H9 (cell line): ENCODE measurements at regions not wholly inside any gene's neighbourhood (a gene's known extent, or its start where the extent isn't known, plus 50 kb on each side); places are given as distances from the start of the nearest gene placed in this dataset.

Experiments used
- DNase-seq: peaks from one replicate; pipeline ENCODE4 v3.0.0-alpha.2; 2017
- H2AFZ ChIP-seq: one replicate; pipeline ENCODE4 v1.6.1; 2013; ENCODE audit warnings: mild to moderate bottlenecking, low read length, control low read depth, moderate library complexity
- H2AK5ac ChIP-seq: 2 replicates; pipeline ENCODE4 v1.6.1; 2013; ENCODE audit warnings: low read length, control low read depth, mixed read lengths; ENCODE audit not compliant: insufficient read length
- H2BK120ac ChIP-seq: one replicate; pipeline ENCODE4 v1.6.1; 2013; ENCODE audit warnings: low read depth, mild to moderate bottlenecking, low read length, control low read depth, inconsistent platforms; ENCODE audit not compliant: poor library complexity, severe bottlenecking
- H2BK12ac ChIP-seq: 2 replicates; pipeline ENCODE4 v1.6.1; 2013; ENCODE audit warnings: low read length, control low read depth, mixed read lengths, low read depth; ENCODE audit not compliant: insufficient read length
- H2BK15ac ChIP-seq: 2 replicates; pipeline ENCODE4 v1.6.1; 2013; ENCODE audit warnings: low read depth, low read length, control low read depth
- H2BK20ac ChIP-seq: one replicate; pipeline ENCODE4 v1.6.1; 2013; ENCODE audit warnings: low read depth, mild to moderate bottlenecking, low read length, control low read depth, inconsistent platforms; ENCODE audit not compliant: poor library complexity, severe bottlenecking
- H2BK5ac ChIP-seq: 2 replicates; pipeline ENCODE4 v1.6.1; 2013; ENCODE audit warnings: low read length, control low read depth, mixed read lengths; ENCODE audit not compliant: insufficient read length
- H3K14ac ChIP-seq: 2 replicates; pipeline ENCODE4 v1.6.1; 2013; ENCODE audit warnings: low read length, control low read depth; ENCODE audit not compliant: insufficient read depth
- H3K18ac ChIP-seq: 2 replicates; pipeline ENCODE4 v1.6.1; 2013; ENCODE audit warnings: low read depth, mild to moderate bottlenecking, mixed read lengths, low read length, control low read depth; ENCODE audit not compliant: insufficient read length
- H3K23ac ChIP-seq: 2 replicates; pipeline ENCODE4 v1.6.1; 2013; ENCODE audit warnings: low read length, control low read depth, mixed read lengths, low read depth; ENCODE audit not compliant: insufficient read length
- H3K23me2 ChIP-seq: 2 replicates; pipeline ENCODE4 v1.6.1; 2013; ENCODE audit warnings: low read depth, mild to moderate bottlenecking, mixed read lengths, low read length, control low read depth; ENCODE audit not compliant: insufficient read length, poor library complexity, severe bottlenecking
- H3K27ac ChIP-seq: 2 replicates; pipeline ENCODE4 v1.5.1; 2013; ENCODE audit warnings: low read length, control low read depth, mixed read lengths, low read depth; ENCODE audit not compliant: insufficient read length
- H3K27me3 ChIP-seq: 2 replicates; pipeline ENCODE4 v1.6.1; 2013; ENCODE audit warnings: low read length, control low read depth, inconsistent platforms; ENCODE audit not compliant: insufficient read depth
- H3K4ac ChIP-seq: 2 replicates; pipeline ENCODE4 v1.6.1; 2013; ENCODE audit warnings: low read depth, mild to moderate bottlenecking, control low read depth, inconsistent platforms, low read length, moderate library complexity
- H3K4me1 ChIP-seq: 2 replicates; pipeline ENCODE4 v1.6.1; 2013; ENCODE audit warnings: low read length, control low read depth, inconsistent platforms; ENCODE audit not compliant: insufficient read depth
- H3K4me2 ChIP-seq: 2 replicates; pipeline ENCODE4 v1.6.1; 2013; ENCODE audit warnings: low read length, control low read depth, mixed read lengths; ENCODE audit not compliant: insufficient read length, insufficient read depth
- H3K56ac ChIP-seq: 2 replicates; pipeline ENCODE4 v1.6.1; 2013; ENCODE audit warnings: low read depth, mild to moderate bottlenecking, mixed read lengths, low read length, control low read depth; ENCODE audit not compliant: insufficient read length
- H3K79me1 ChIP-seq: 2 replicates; pipeline ENCODE4 v1.6.1; 2013; ENCODE audit warnings: low read depth, mild to moderate bottlenecking, moderate library complexity, low read length, control low read depth, inconsistent platforms; ENCODE audit not compliant: insufficient read depth, poor library complexity, severe bottlenecking
- H3K79me2 ChIP-seq: 2 replicates; pipeline ENCODE4 v1.6.1; 2013; ENCODE audit warnings: low read length, control low read depth, inconsistent platforms; ENCODE audit not compliant: insufficient read depth
- H3K9ac ChIP-seq: 2 replicates; pipeline ENCODE4 v1.6.1; 2013; ENCODE audit warnings: low read length, control low read depth, mixed read lengths; ENCODE audit not compliant: insufficient read length; ENCODE audit errors: extremely low read depth
- H3K9me3 ChIP-seq: one replicate; pipeline ENCODE4 v1.6.1; 2013; ENCODE audit warnings: low read depth, low read length, inconsistent platforms; ENCODE audit not compliant: control insufficient read depth
- H3T11ph ChIP-seq: one replicate; pipeline ENCODE4 v1.6.1; 2013; ENCODE audit warnings: mild to moderate bottlenecking, low read length, control low read depth, inconsistent platforms
- H4K20me1 ChIP-seq: one replicate; pipeline ENCODE4 v1.6.1; 2013; ENCODE audit not compliant: control insufficient read depth, insufficient read length, insufficient read depth
- H4K5ac ChIP-seq: 2 replicates; pipeline ENCODE4 v1.6.1; 2013; ENCODE audit warnings: low read depth, mild to moderate bottlenecking, mixed read lengths, low read length, control low read depth; ENCODE audit not compliant: insufficient read length
- H4K8ac ChIP-seq: replicated peaks from 2 replicates; pipeline ENCODE4 v1.6.1; 2013; ENCODE audit warnings: low read length, control low read depth, mixed read lengths, low read depth; ENCODE audit not compliant: insufficient read length
- H4K91ac ChIP-seq: 2 replicates; pipeline ENCODE4 v1.6.1; 2013; ENCODE audit warnings: low read depth, mild to moderate bottlenecking, moderate library complexity, mixed read lengths, low read length, control low read depth; ENCODE audit not compliant: insufficient read length
- H3K27ac Mint-ChIP-seq, 3 experiments: 2 replicates in 2 of 3; 3 replicates in 1 of 3; pipeline ENCODE4 v1.8.0; 2020 to 2021; ENCODE audit warnings: mixed read lengths in 3 of 3, mild to moderate bottlenecking in 1 of 3, moderate library complexity in 1 of 3
- H3K27me3 Mint-ChIP-seq: 2 replicates; pipeline ENCODE4 v1.8.0; 2021; ENCODE audit warnings: low read depth, mild to moderate bottlenecking, moderate library complexity, mixed read lengths
- H3K36me3 Mint-ChIP-seq, 3 experiments: 2 replicates in 2 of 3; 3 replicates in 1 of 3; pipeline ENCODE4 v1.8.0; 2020 to 2021; ENCODE audit warnings: low read depth in 3 of 3, mixed read lengths in 3 of 3; ENCODE audit not compliant: insufficient read depth in 1 of 3
- H3K4me1 Mint-ChIP-seq, 2 experiments: 2 replicates each; pipeline ENCODE4 v1.8.0; 2020; ENCODE audit warnings: mixed read lengths in 2 of 2
- H3K4me3 Mint-ChIP-seq, 2 experiments: 2 replicates in 1 of 2; 3 replicates in 1 of 2; pipeline ENCODE4 v1.8.0; 2020 to 2021; ENCODE audit warnings: mild to moderate bottlenecking in 2 of 2, mixed read lengths in 2 of 2, moderate library complexity in 1 of 2
- H3K9me3 Mint-ChIP-seq, 2 experiments: 2 replicates in 1 of 2; 3 replicates in 1 of 2; pipeline ENCODE4 v1.8.0; 2020; ENCODE audit warnings: mild to moderate bottlenecking in 2 of 2, mixed read lengths in 2 of 2, moderate library complexity in 1 of 2
- WGBS: extraction: QIAGEN DNeasy Blood & Tissue Kit; methylation state at CpG from one replicate; pipeline ENCODE4 v1.1.7; 2013; ENCODE audit warnings: missing lambda C conversion rate, low lambda C conversion rate, mixed read lengths; ENCODE audit not compliant: insufficient read length; ENCODE audit errors: extremely low coverage; 5-methylcytosine and 5-hydroxymethylcytosine counted together
- TF ChIP-seq, protein P1 (sequence below): fragments of 200-600 bp; sonication (generic); conservative IDR thresholded peaks from 3 replicates; pipeline ENCODE4 v1.8.0; 2021; ENCODE audit warnings: antibody characterized with exemption, mild to moderate bottlenecking

DNA sequence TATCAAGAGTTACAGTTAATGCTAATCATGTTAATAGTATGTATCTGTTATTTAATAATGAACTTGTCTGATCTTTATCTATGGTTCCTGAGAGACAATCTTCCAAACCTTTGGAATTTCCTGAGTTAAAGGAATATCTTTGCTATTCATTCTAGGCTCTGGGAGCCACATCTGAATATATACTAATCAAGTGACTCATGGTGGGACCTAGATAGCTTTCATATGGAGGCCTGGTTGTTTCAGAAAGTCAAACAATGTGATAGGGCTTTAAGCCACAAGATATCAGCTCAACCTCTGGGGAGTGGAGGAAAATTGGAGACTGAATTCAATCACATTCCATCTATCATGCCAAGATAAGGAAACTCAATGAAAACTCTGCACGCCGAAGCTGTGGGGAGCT lies 746.4 kb downstream of the TNS3 start:
- Mint-ChIP-seq H3K27me3 (no peaks in the 10 kb centered on the region; the same call in 1 of the 2 replicates), H3K9me3 (no peaks in the 10 kb centered on the region; a peak in 1 of 5 replicates), H3K4me3 (no peak overlapping the region), H3K4me1 (no peaks in the 10 kb centered on the region), H3K27ac (no peak overlapping the region), H3K36me3 (no peaks in the 10 kb centered on the region)
- Histone ChIP-seq H3K23me2 (no peaks in the 10 kb centered on the region), H4K8ac (no peak overlapping the region), H3K79me2 (no peaks in the 10 kb centered on the region), H3K23ac (no peak overlapping the region), H3K4me1 (no peaks in the 10 kb centered on the region), H2AFZ (no peak overlapping the region), H2BK20ac (no peak overlapping the region), H4K91ac (no peak overlapping the region), H3K9me3 (no peaks in the 10 kb centered on the region), H3K4ac (no peak overlapping the region), H3K56ac (no peak overlapping the region), H3K9ac (no peak overlapping the region), H4K20me1 (no peaks in the 10 kb centered on the region), H2BK5ac (no peak overlapping the region), H2BK12ac (no peak overlapping the region), H3K27ac (no peak overlapping the region), H4K5ac (no peak overlapping the region), H3K27me3 (no peaks in the 10 kb centered on the region), H3T11ph (no peak overlapping the region), H3K14ac (no peak overlapping the region), H2BK15ac (no peak overlapping the region), H2BK120ac (no peak overlapping the region), H2AK5ac (no peak overlapping the region), H3K4me2 (no peak overlapping the region), H3K18ac (no peak overlapping the region), H3K79me1 (no peaks in the 10 kb centered on the region)
- no CpG with 5 or more reads among the region's 2 CpGs for WGBS
- DNase-seq, result no peak
- TF ChIP-seq, protein P1, sequence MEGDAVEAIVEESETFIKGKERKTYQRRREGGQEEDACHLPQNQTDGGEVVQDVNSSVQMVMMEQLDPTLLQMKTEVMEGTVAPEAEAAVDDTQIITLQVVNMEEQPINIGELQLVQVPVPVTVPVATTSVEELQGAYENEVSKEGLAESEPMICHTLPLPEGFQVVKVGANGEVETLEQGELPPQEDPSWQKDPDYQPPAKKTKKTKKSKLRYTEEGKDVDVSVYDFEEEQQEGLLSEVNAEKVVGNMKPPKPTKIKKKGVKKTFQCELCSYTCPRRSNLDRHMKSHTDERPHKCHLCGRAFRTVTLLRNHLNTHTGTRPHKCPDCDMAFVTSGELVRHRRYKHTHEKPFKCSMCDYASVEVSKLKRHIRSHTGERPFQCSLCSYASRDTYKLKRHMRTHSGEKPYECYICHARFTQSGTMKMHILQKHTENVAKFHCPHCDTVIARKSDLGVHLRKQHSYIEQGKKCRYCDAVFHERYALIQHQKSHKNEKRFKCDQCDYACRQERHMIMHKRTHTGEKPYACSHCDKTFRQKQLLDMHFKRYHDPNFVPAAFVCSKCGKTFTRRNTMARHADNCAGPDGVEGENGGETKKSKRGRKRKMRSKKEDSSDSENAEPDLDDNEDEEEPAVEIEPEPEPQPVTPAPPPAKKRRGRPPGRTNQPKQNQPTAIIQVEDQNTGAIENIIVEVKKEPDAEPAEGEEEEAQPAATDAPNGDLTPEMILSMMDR, result no peak
